A673 (cell line): ENCODE measurements at regions not wholly inside any gene's neighbourhood (a gene's known extent, or its start where the extent isn't known, plus 50 kb on each side); places are given as distances from the start of the nearest gene placed in this dataset.
A peak's percentile ranks its signal among the peaks of the same experiment; 100 is the strongest.

ENCODE experiments used
- BruUV-seq: library from RNA; stranded (reverse); fragments of 400-500 nt; replicated peaks from 2 replicates; lab custom pipeline; 2021; lab: Mats Ljungman, UMichigan
- CTCF ChIA-PET: fragments of 300-600 bp; sonication (Branson Sonifier 250); formaldehyde crosslinking; loops from one replicate; lab custom pipeline; 2022; ENCODE audit warnings: antibody characterized with exemption; lab: Charles Lee
- POLR2A ChIA-PET: fragments of 300-600 bp; sonication (Branson Sonifier 250); formaldehyde crosslinking; loops from one replicate; lab custom pipeline; 2022; ENCODE audit warnings: antibody characterized with exemption; ENCODE audit not compliant: low non-redundant PET; lab: Charles Lee
- DNase-seq: peaks from one replicate; pipeline ENCODE4 v3.0.0-alpha.2; 2015; ENCODE audit warnings: low spot score
- H3K27ac ChIP-seq: fragments of 200-600 bp; sonication (generic); 2 replicates; pipeline ENCODE4 v1.5.1; 2016; ENCODE audit warnings: mixed run types, low read depth, mild to moderate bottlenecking, mixed read lengths, antibody characterized with exemption, low read length; ENCODE audit not compliant: poor library complexity, severe bottlenecking
- H3K27me3 ChIP-seq: fragments of 200-600 bp; sonication (generic); replicated peaks from 2 replicates; pipeline ENCODE4 v1.6.1; 2017; ENCODE audit warnings: mixed run types, low read depth, mild to moderate bottlenecking, mixed read lengths, antibody characterized with exemption, low read length; ENCODE audit not compliant: insufficient read depth, poor library complexity
- H3K36me3 ChIP-seq: fragments of 200-600 bp; sonication (generic); 2 replicates; pipeline ENCODE4 v1.6.1; 2016; ENCODE audit warnings: mixed run types, mild to moderate bottlenecking, mixed read lengths, antibody characterized with exemption, low read length; ENCODE audit not compliant: insufficient read depth, poor library complexity, severe bottlenecking
- H3K4me1 ChIP-seq: fragments of 200-600 bp; sonication (generic); 2 replicates; pipeline ENCODE4 v1.6.1; 2017; ENCODE audit warnings: mixed run types, mild to moderate bottlenecking, mixed read lengths, antibody characterized with exemption, low read length; ENCODE audit not compliant: insufficient read depth, poor library complexity, severe bottlenecking
- H3K4me3 ChIP-seq: fragments of 200-600 bp; sonication (generic); 2 replicates; pipeline ENCODE4 v1.5.1; 2016; ENCODE audit warnings: low read depth, mixed run types, mild to moderate bottlenecking, mixed read lengths, low read length; ENCODE audit not compliant: poor library complexity, severe bottlenecking
- H3K9me3 ChIP-seq: fragments of 200-600 bp; sonication (generic); 2 replicates; pipeline ENCODE4 v1.6.1; 2016; ENCODE audit warnings: mixed run types, low read depth, mild to moderate bottlenecking, mixed read lengths, antibody characterized with exemption, low read length; ENCODE audit not compliant: poor library complexity, severe bottlenecking
- EZH2 ChIP-seq: fragments of 200-600 bp; sonication (generic); IDR thresholded peaks from 2 replicates; pipeline ENCODE4 v1.6.1; 2017; ENCODE audit warnings: borderline replicate concordance, low read depth, mild to moderate bottlenecking, mixed read lengths, antibody characterized with exemption, low read length; ENCODE audit not compliant: poor library complexity, severe bottlenecking
- intact Hi-C: fragments of 100-400 bp; cut with micrococcal nuclease; formaldehyde crosslinking; loops from one replicate; pipeline ENCODE4 v1.10.0; 2022; ENCODE audit not compliant: unreplicated experiment
- TF ChIP-seq, protein P1 (sequence below): fragments of 300-800, 200-600 bp; sonication (generic); conservative IDR thresholded peaks from 2 replicates; pipeline ENCODE4 v1.5.1; 2017; ENCODE audit warnings: low read depth, mild to moderate bottlenecking, antibody characterized with exemption, low read length, moderate library complexity, mixed read lengths

- peaks cover 5% of the 10 kb centered on the region for H3K27me3 ChIP-seq
- no peaks in the 10 kb centered on the region for H3K9me3 ChIP-seq
- ChIA-PET CTCF (no interaction called here), POLR2A (no interaction called here)
- BruUV-seq = no TSS peak
- no peaks in the 10 kb centered on the region for H3K36me3 ChIP-seq
- intact Hi-C loops = no loop called here
- H3K27ac ChIP-seq = no peak overlapping the region
- no peak for DNase-seq
- no peak overlapping the region for H3K4me3 ChIP-seq
- TF ChIP-seq EZH2 = no peak
- TF ChIP-seq, protein P1, sequence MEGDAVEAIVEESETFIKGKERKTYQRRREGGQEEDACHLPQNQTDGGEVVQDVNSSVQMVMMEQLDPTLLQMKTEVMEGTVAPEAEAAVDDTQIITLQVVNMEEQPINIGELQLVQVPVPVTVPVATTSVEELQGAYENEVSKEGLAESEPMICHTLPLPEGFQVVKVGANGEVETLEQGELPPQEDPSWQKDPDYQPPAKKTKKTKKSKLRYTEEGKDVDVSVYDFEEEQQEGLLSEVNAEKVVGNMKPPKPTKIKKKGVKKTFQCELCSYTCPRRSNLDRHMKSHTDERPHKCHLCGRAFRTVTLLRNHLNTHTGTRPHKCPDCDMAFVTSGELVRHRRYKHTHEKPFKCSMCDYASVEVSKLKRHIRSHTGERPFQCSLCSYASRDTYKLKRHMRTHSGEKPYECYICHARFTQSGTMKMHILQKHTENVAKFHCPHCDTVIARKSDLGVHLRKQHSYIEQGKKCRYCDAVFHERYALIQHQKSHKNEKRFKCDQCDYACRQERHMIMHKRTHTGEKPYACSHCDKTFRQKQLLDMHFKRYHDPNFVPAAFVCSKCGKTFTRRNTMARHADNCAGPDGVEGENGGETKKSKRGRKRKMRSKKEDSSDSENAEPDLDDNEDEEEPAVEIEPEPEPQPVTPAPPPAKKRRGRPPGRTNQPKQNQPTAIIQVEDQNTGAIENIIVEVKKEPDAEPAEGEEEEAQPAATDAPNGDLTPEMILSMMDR = no peak
- no peaks in the 10 kb centered on the region for H3K4me1 ChIP-seq
Measured at GRCh38 chr5:89596821-89597220, 713.8 kb upstream of the MEF2C start.

DNA sequence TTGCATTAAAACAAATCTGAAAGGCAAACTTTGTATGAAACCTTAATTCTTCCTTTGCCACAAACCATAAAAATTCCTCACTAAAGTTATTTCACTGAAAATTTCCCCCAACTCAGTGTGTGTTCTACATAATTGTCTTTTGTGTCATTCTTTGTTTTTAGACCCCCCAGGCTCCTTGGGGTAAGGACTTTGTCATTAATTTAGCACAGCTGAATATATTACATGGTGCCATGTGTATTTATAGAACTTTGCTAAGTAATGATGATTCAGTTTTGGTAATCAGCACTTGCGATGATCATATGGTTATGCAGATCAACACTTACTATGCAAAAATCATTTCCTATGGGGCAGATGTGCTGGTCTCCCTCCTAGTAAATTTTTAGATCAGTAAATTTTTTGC lies 712.1 kb upstream of the MEF2C start:
- no peaks in the 10 kb centered on the region for H3K36me3 ChIP-seq
- no TSS peak for BruUV-seq

DNA sequence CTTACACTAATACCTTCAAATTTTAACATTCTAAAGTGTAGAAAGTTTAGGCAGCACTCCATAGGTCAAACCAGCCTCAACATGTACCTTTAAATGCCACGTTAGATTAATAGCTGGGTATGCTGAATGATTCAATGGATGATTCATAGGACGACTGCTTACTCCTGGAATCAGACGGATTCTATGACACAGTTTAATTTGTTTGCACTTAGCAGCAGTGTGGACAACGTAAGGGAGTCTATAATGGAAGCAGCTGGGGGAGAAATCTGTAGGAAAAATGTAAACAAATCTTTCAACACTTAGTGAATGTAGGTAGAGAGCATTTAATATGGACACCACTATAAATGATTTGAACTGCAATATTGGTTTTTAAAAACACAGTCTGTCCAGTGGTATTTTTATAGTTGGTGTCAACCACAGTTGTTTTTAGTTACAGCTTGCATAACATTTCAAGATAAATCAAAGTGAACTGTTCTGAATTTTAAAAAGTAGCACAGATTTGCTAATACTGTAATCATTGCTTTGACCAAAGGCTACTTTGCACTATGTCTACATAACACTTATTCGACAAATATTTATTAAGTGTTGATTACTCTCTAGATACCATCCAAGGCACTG lies 701.5 kb upstream of the MEF2C start:
- no peak for DNase-seq
- no TSS peak for BruUV-seq

More for the DNA sequence above, 712.1 kb upstream of the MEF2C start:
- Histone ChIP-seq H3K4me1 (no peaks in the 10 kb centered on the region), H3K27me3 (peaks cover 5% of the 10 kb centered on the region), H3K27ac (no peak overlapping the region), H3K9me3 (no peaks in the 10 kb centered on the region), H3K4me3 (no peak overlapping the region)
- POLR2A ChIA-PET = no interaction called here
- peak; percentile 69 for DNase-seq
- CTCF ChIA-PET = no interaction called here
- TF ChIP-seq, protein P1 = no peak
- TF ChIP-seq EZH2 = no peak
- intact Hi-C loops = no loop called here

More for the DNA sequence above, 701.5 kb upstream of the MEF2C start:
- CTCF ChIA-PET = no interaction called here
- Histone ChIP-seq H3K27ac (no peak overlapping the region), H3K4me1 (no peaks in the 10 kb centered on the region), H3K27me3 (no peaks in the 10 kb centered on the region), H3K4me3 (no peak overlapping the region), H3K9me3 (no peaks in the 10 kb centered on the region), H3K36me3 (no peaks in the 10 kb centered on the region)
- TF ChIP-seq, protein P1 = no peak
- TF ChIP-seq EZH2 = no peak
- POLR2A ChIA-PET = no interaction called here
- intact Hi-C loops = no loop called here
